ENCODE measurements at regions not wholly inside any gene's neighbourhood (a gene's known extent, or its start where the extent isn't known, plus 50 kb on each side); places are given as distances from the start of the nearest gene placed in this dataset.

- Histone ChIP-seq H3K4me2 (ENCODE audit: extremely low read depth, insufficient read depth, low read length) (no peak overlapping the region), H2AFZ (ENCODE audit: low read length) (no peak overlapping the region), H4K20me1 (ENCODE audit: control insufficient read depth, extremely low read depth, insufficient read depth, low read length) (no peaks in the 10 kb centered on the region), H3K27me3 (ENCODE audit: control insufficient read depth, insufficient read depth, low read length) (peaks cover 23% of the 10 kb centered on the region), H3K4me3 (replicated peaks in 1 of 4; ENCODE audit: control extremely low read depth in 1 of 4, insufficient read depth in 1 of 4, low read depth in 3 of 4, low read length in 4 of 4) (no peak overlapping the region), H3K9ac (ENCODE audit: insufficient read depth, low read length) (no peak overlapping the region), H3K36me3 (ENCODE audit: control insufficient read depth, insufficient read depth, low read length) (no peaks in the 10 kb centered on the region), H3K27ac (ENCODE audit: insufficient read depth, low read length) (no peak overlapping the region), H3K9me3 (ENCODE audit: control insufficient read depth, insufficient read depth, low read depth, low read length) (no peaks in the 10 kb centered on the region), H3K79me2 (ENCODE audit: control insufficient read depth, insufficient read depth, low read length) (no peaks in the 10 kb centered on the region), H3K4me1 (ENCODE audit: control insufficient read depth, extremely low read depth, insufficient read depth, low read length) (no peaks in the 10 kb centered on the region)
- no peak for TF ChIP-seq CTCF (conservative IDR thresholded peaks at IDR 0.05 in 1 of 2, IDR thresholded peaks at IDR 0.05 in 1 of 2; ENCODE audit: low read depth in 1 of 2, low read length in 2 of 2)
- no peak for TF ChIP-seq EZH2 (IDR thresholded peaks at IDR 0.05; ENCODE audit: low read length, missing control alignments)
- DNase-seq (ENCODE audit: low read depth in 2 of 2) = no peak
Observed at GRCh38 chr7:25864511-25864910, 287.5 kb upstream of the NFE2L3 start.

- no peak overlapping the region for H3K4me3 ChIP-seq (replicated peaks in 1 of 4; ENCODE audit: control extremely low read depth in 1 of 4, insufficient read depth in 1 of 4, low read depth in 3 of 4, low read length in 4 of 4)
- no peaks in the 10 kb centered on the region for H3K9me3 ChIP-seq (ENCODE audit: control insufficient read depth, insufficient read depth, low read depth, low read length)
- no peak for DNase-seq (ENCODE audit: low read depth in 2 of 2)
- H2AFZ ChIP-seq (ENCODE audit: low read length) = no peak overlapping the region
- no peak overlapping the region for H3K27ac ChIP-seq (ENCODE audit: insufficient read depth, low read length)
- no peak for TF ChIP-seq CTCF (conservative IDR thresholded peaks at IDR 0.05 in 1 of 2, IDR thresholded peaks at IDR 0.05 in 1 of 2; ENCODE audit: low read depth in 1 of 2, low read length in 2 of 2)
- no peak for TF ChIP-seq EZH2 (IDR thresholded peaks at IDR 0.05; ENCODE audit: low read length, missing control alignments)
- H4K20me1 ChIP-seq (ENCODE audit: control insufficient read depth, extremely low read depth, insufficient read depth, low read length) = no peaks in the 10 kb centered on the region
- H3K36me3 ChIP-seq (ENCODE audit: control insufficient read depth, insufficient read depth, low read length) = no peaks in the 10 kb centered on the region
- H3K9ac ChIP-seq (ENCODE audit: insufficient read depth, low read length) = no peak overlapping the region
- H3K79me2 ChIP-seq (ENCODE audit: control insufficient read depth, insufficient read depth, low read length) = no peaks in the 10 kb centered on the region
- H3K27me3 ChIP-seq (ENCODE audit: control insufficient read depth, insufficient read depth, low read length) = peaks cover 23% of the 10 kb centered on the region
- H3K4me1 ChIP-seq (ENCODE audit: control insufficient read depth, extremely low read depth, insufficient read depth, low read length) = no peaks in the 10 kb centered on the region
- no peak overlapping the region for H3K4me2 ChIP-seq (ENCODE audit: extremely low read depth, insufficient read depth, low read length)
Observed at GRCh38 chr7:25864943-25865751, 286.9 kb upstream of the NFE2L3 start.

GRCh38 chr7:25868509-25868908 lies 283.5 kb upstream of the NFE2L3 start:
- no peaks in the 10 kb centered on the region for H4K20me1 ChIP-seq (ENCODE audit: control insufficient read depth, extremely low read depth, insufficient read depth, low read length)
- no peak for TF ChIP-seq CTCF (conservative IDR thresholded peaks at IDR 0.05 in 1 of 2, IDR thresholded peaks at IDR 0.05 in 1 of 2; ENCODE audit: low read depth in 1 of 2, low read length in 2 of 2)
- no peak for TF ChIP-seq EZH2 (IDR thresholded peaks at IDR 0.05; ENCODE audit: low read length, missing control alignments)
- peaks cover 24% of the 10 kb centered on the region for H3K27me3 ChIP-seq (ENCODE audit: control insufficient read depth, insufficient read depth, low read length)
- DNase-seq (ENCODE audit: low read depth in 2 of 2) = no peak
- no peak overlapping the region for H3K27ac ChIP-seq (ENCODE audit: insufficient read depth, low read length)
- H3K4me2 ChIP-seq (ENCODE audit: extremely low read depth, insufficient read depth, low read length) = no peak overlapping the region
- no peaks in the 10 kb centered on the region for H3K4me1 ChIP-seq (ENCODE audit: control insufficient read depth, extremely low read depth, insufficient read depth, low read length)
- H3K79me2 ChIP-seq (ENCODE audit: control insufficient read depth, insufficient read depth, low read length) = no peaks in the 10 kb centered on the region
- H2AFZ ChIP-seq (ENCODE audit: low read length) = no peak overlapping the region
- no peaks in the 10 kb centered on the region for H3K9me3 ChIP-seq (ENCODE audit: control insufficient read depth, insufficient read depth, low read depth, low read length)
- H3K36me3 ChIP-seq (ENCODE audit: control insufficient read depth, insufficient read depth, low read length) = no peaks in the 10 kb centered on the region
- no peak overlapping the region for H3K9ac ChIP-seq (ENCODE audit: insufficient read depth, low read length)
- no peak overlapping the region for H3K4me3 ChIP-seq (replicated peaks in 1 of 4; ENCODE audit: control extremely low read depth in 1 of 4, insufficient read depth in 1 of 4, low read depth in 3 of 4, low read length in 4 of 4)
